MCF 10A (cell line): ENCODE measurements at regions not wholly inside any gene's neighbourhood (a gene's known extent, or its start where the extent isn't known, plus 50 kb on each side); places are given as distances from the start of the nearest gene placed in this dataset.

ENCODE experiments used
- BruUV-seq: library from RNA; stranded (reverse); fragments of 400-500 nt; replicated peaks from 2 replicates; lab custom pipeline; 2021; lab: Mats Ljungman, UMichigan
- CTCF ChIA-PET: fragments of 300-600 bp; sonication (Branson Sonifier 250); formaldehyde crosslinking; extraction: SDS; loops from one replicate; lab custom pipeline; 2021; ENCODE audit warnings: antibody characterized with exemption, inconsistent platforms; lab: Yijun Ruan, JAX
- POLR2A ChIA-PET: fragments of 300-600, 350-650 bp; sonication (Branson Sonifier 250); formaldehyde crosslinking; extraction: SDS; loops from one replicate; lab custom pipeline; 2020; ENCODE audit warnings: antibody characterized with exemption, inconsistent platforms; lab: Yijun Ruan, JAX
- DNase-seq: peaks from one replicate; pipeline ENCODE4 v3.0.0-alpha.2; 2018; ENCODE audit not compliant: unreplicated experiment
- H3K27ac Mint-ChIP-seq: one replicate; pipeline ENCODE4 v1.8.0; 2022; ENCODE audit warnings: mild to moderate bottlenecking, low read depth, mixed read lengths; ENCODE audit not compliant: unreplicated experiment
- H3K27me3 Mint-ChIP-seq: one replicate; pipeline ENCODE4 v1.8.0; 2022; ENCODE audit warnings: mixed read lengths; ENCODE audit not compliant: insufficient read depth, unreplicated experiment
- H3K36me3 Mint-ChIP-seq: one replicate; pipeline ENCODE4 v1.8.0; 2022; ENCODE audit warnings: mild to moderate bottlenecking, moderate library complexity, mixed read lengths; ENCODE audit not compliant: insufficient read depth, unreplicated experiment
- H3K4me1 Mint-ChIP-seq: one replicate; pipeline ENCODE4 v1.8.0; 2022; ENCODE audit warnings: mixed read lengths; ENCODE audit not compliant: insufficient read depth, unreplicated experiment
- H3K4me3 Mint-ChIP-seq: one replicate; pipeline ENCODE4 v1.8.0; 2022; ENCODE audit warnings: mild to moderate bottlenecking, moderate library complexity, mixed read lengths; ENCODE audit not compliant: unreplicated experiment
- H3K9me3 Mint-ChIP-seq: one replicate; pipeline ENCODE4 v1.8.0; 2022; ENCODE audit warnings: mixed read lengths; ENCODE audit not compliant: unreplicated experiment
- CTCF ChIP-seq: fragments of 200-600 bp; IDR thresholded peaks from one replicate; pipeline ENCODE4 v1.8.0; 2022; ENCODE audit warnings: antibody characterized with exemption, mild to moderate bottlenecking; ENCODE audit not compliant: unreplicated experiment
- intact Hi-C: fragments of 100-400 bp; cut with micrococcal nuclease; formaldehyde crosslinking; loops from 2 replicates; pipeline ENCODE4 v1.14.1; 2022

GRCh38 chr16:63527404-63527803 is 1491.2 kb upstream of the CDH8 start:
- TF ChIP-seq CTCF = no peak
- intact Hi-C loops = no loop called here
- no peak for DNase-seq
- BruUV-seq = no TSS peak
- H3K27ac Mint-ChIP-seq = no peak overlapping the region
- no peaks in the 10 kb centered on the region for H3K27me3 Mint-ChIP-seq
- POLR2A ChIA-PET = no interaction called here
- no peaks in the 10 kb centered on the region for H3K4me1 Mint-ChIP-seq
- CTCF ChIA-PET = no interaction called here
- peaks cover 30% of the 10 kb centered on the region for H3K9me3 Mint-ChIP-seq
- no peak overlapping the region for H3K4me3 Mint-ChIP-seq
- peaks cover 6% of the 10 kb centered on the region for H3K36me3 Mint-ChIP-seq

- CTCF ChIA-PET = interaction anchor here (1.3 kb wide), 1 partner anchor 55 kb away, joined by 5 read pairs; no protein-coding TSS in a partner anchor
- POLR2A ChIA-PET = no interaction called here
- DNase-seq = no peak
- peaks cover 15% of the 10 kb centered on the region for H3K9me3 Mint-ChIP-seq
- no peaks in the 10 kb centered on the region for H3K36me3 Mint-ChIP-seq
- H3K4me1 Mint-ChIP-seq = no peaks in the 10 kb centered on the region
- no peak for TF ChIP-seq CTCF
- intact Hi-C loops = no loop called here
- no TSS peak for BruUV-seq
- no peak overlapping the region for H3K4me3 Mint-ChIP-seq
- H3K27me3 Mint-ChIP-seq = no peaks in the 10 kb centered on the region
- no peak overlapping the region for H3K27ac Mint-ChIP-seq
Observed at GRCh38 chr16:63516394-63516793, 1480.2 kb upstream of the CDH8 start.

- ChIA-PET POLR2A (no interaction called here), CTCF (interaction anchor here (0.6 kb wide), 1 partner anchor 200 kb away, joined by 3 read pairs; no protein-coding TSS in a partner anchor)
- Mint-ChIP-seq H3K4me1 (no peaks in the 10 kb centered on the region), H3K9me3 (peaks cover 7% of the 10 kb centered on the region), H3K27me3 (no peaks in the 10 kb centered on the region), H3K4me3 (no peak overlapping the region), H3K27ac (no peak overlapping the region), H3K36me3 (no peaks in the 10 kb centered on the region)
- TF ChIP-seq CTCF = no peak
- no peak for DNase-seq
- intact Hi-C loops = no loop called here
- BruUV-seq = no TSS peak
Observed at GRCh38 chr16:63512910-63513309, 1476.7 kb upstream of the CDH8 start.

- no TSS peak for BruUV-seq
- Mint-ChIP-seq H3K27me3 (no peaks in the 10 kb centered on the region), H3K36me3 (no peaks in the 10 kb centered on the region), H3K27ac (no peak overlapping the region), H3K9me3 (no peaks in the 10 kb centered on the region), H3K4me3 (no peak overlapping the region), H3K4me1 (no peaks in the 10 kb centered on the region)
- TF ChIP-seq CTCF = no peak
- DNase-seq = no peak
- intact Hi-C loops = no loop called here
- POLR2A ChIA-PET = no interaction called here
- CTCF ChIA-PET = no interaction called here
Observed at GRCh38 chr16:63497408-63497807, 1461.2 kb upstream of the CDH8 start.
